GM21381 (cell line): ENCODE measurements at regions not wholly inside any gene's neighbourhood (a gene's known extent, or its start where the extent isn't known, plus 50 kb on each side); places are given as distances from the start of the nearest gene placed in this dataset.
"Not testable (repeated sequence)": the region's sequence is repeated elsewhere in the genome, so short reads cannot be mapped to it uniquely, and the experiment has no call there.

ENCODE experiments used
- ATAC-seq: cut with Tn5 transposase; IDR thresholded peaks from one replicate; pipeline ENCODE4 v1.9.1; 2021; ENCODE audit warnings: mild to moderate bottlenecking, moderate library complexity; ENCODE audit not compliant: unreplicated experiment

- not testable (repeated sequence) for ATAC-seq
Observed at GRCh38 chr15:22238959-22239805, 158.9 kb downstream of the OR4M2 start.

GRCh38 chr15:22239806-22240180, 159.5 kb downstream of the OR4M2 start:
- no peak for ATAC-seq

GRCh38 chr15:22240403-22240802, 160.1 kb downstream of the OR4M2 start:
- ATAC-seq, result no peak

DNA sequence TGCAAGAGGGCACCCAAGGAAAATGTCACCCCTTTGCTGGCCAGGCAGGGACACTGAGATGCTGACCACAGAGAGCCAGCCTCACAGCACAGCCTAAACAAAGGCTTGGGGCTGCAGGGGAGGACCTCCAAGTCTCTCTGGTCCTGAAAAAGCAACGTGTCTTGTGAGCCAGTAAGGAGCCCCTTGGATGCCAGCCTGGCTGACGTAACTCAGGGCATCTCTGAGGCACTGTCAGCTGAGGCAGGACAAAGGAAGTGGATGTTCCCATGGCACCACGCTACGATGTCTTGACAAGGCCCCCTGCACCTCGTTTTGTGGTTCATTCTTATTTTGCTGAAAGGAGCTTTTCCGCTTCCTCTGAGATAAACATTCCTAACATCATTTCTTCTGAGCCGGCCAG, 160.7 kb downstream of the OR4M2 start:
- no peak for ATAC-seq

DNA sequence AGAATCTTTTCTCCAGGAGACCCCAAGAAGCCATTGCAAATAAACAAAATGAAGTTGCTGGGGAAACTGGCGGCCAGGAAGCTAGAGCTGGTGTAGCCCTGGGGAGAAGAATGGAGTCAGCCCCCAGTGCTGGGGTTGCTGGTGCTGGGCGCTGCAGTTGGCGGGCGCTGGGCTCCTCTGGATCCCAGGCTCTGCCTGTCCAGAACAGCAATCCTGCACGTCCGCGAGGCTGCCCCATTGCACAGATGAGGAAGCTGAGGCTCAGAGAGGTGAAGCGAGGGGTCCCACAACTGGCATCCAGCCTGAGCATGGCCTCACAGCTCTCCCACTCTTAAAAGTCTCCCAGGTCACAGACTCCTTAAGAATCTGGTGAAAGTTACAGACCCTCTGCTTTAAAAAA, 161.1 kb downstream of the OR4M2 start:
- no peak for ATAC-seq

DNA sequence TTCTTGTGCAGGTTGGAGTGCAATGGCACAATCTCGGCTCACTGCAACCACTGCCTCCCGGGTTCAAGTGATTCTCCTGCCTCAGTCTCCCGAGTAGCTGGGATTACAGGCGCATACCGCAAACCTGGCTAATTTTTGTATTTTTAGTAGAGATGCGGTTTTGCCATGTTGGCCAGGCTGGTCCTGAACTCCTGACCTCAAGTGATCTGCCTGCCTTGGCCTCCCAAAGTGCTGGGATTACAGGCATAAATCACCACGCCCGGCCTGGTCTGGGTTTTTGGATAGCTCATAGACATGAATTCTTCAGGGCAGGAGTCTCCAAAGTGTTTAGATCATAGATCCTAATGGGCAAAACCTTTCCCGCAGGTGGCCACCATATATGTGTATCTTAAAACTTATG, 162.0 kb downstream of the OR4M2 start:
- ATAC-seq, result not testable (repeated sequence)

DNA sequence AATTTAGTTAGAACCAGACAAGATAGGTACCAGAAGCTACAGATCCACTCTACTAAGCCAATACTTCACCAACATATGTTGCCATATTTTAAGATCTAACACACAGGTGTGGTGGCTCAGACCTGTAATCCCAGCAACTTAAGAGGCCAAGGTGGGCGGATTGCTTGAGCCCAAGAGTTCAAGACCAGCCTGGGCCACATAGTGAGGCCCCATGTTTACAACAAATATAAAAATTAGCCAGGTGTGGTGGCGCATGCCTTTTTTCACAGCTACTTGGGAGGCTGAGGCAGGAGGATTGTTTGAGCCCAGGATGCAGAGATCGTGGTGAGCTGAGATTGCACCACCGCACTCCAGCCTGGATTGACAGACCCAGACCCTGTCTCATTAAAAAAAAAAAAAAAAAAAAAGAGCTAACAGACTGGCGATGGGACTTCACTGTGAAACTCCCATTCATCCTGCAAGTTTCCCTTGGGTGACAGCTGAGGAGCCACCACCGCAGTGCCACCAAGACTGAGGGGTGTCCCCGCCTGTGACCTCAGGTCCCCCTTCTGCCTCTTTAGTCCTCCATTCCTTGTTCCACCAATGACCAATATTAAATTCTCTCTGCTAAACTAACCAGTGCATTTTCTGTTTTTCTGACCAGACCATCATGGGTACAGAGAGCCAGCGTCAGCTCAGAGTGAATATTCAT, 163.3 kb downstream of the OR4M2 start:
- no peak for ATAC-seq

DNA sequence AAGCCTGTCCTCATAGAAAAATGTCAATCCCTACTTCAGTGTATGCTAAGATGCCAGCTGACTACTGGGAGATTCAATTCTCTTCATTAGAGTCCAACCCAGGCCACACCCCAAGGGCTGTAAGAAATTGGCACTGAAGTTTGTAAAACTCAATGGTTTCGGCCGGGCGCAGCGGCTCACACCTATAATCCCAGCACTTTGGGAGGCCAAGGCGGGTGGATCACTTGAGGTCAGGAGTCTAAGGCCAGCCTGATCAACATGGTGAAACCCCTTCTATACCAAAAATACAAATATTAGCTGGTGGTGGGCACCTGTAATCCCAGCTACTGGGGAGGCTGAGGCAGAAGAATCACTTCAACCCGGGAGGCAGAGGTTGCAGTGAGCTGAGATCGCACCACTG, 169.2 kb downstream of the OR4M2 start:
- not testable (repeated sequence) for ATAC-seq

DNA sequence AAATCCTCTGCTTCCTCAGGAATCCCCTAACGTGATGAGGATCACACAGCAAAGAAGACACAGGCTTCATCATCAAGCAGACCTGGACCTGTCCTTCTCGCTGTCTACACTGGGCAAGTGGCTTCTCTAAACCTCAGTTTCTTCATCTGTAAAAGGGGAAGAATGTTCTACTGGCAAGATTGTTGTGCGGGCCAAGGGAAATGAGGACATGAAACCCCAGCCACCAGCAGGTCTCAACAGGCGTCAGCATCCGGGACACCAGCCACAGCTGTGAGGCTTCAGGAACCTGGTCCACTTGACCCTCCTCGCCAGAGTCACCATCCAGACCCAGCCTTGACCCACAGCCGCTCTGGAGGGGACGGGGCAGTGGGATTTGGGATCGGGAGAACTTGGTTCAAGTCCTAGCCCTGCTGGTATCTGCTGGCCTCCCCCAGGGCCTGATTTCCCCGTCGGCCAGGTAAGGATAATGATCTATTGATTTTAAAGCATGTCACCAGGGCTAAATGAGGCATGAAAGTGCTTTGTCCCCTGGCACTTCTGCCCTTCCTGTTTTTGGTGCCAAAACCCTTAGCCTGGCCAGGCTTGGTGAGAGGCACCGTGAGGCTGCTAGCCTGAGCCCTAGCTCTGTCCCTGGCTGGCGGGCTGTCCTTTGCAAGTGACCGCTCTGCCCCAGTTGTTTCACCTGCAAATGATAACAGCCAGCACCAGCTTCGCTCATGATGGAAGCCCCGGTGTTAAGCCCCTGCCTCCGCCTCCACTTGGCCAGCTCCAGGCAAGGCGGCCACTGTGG, 170.4 kb downstream of the OR4M2 start:
- not testable (repeated sequence) for ATAC-seq

- no peak for ATAC-seq
Observed at GRCh38 chr15:22251422-22251821, 171.1 kb downstream of the OR4M2 start.

GRCh38 chr15:22252047-22252446, 171.7 kb downstream of the OR4M2 start:
- not testable (repeated sequence) for ATAC-seq

- not testable (repeated sequence) for ATAC-seq
Observed at GRCh38 chr15:22252521-22252920, 172.2 kb downstream of the OR4M2 start.

- not testable (repeated sequence) for ATAC-seq
Observed at GRCh38 chr15:22253002-22253675, 172.8 kb downstream of the OR4M2 start.

- no peak for ATAC-seq
Observed at GRCh38 chr15:22253676-22254408, 173.5 kb downstream of the OR4M2 start.

GRCh38 chr15:22254409-22255045, 174.2 kb downstream of the OR4M2 start:
- ATAC-seq, result not testable (repeated sequence)

DNA sequence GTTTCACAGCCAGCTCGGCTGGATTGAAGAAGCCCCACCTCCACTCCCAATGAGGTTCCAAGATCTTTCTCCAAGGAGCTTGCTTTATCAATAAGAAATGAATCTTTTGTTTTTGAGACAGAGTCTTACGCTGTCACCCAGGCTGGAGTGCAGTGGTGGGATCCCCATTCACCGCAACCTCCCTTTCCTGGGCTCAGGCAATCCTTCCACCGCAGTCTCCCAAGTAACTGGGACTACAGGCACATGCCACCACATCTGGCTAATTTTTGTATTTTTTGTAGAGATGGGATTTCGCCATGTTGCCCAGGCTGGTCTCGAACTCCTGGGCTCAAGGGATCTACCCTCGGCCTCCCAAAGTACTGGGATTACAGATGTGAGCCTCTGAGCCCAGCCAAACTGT, 175.3 kb downstream of the OR4M2 start:
- not testable (repeated sequence) for ATAC-seq

DNA sequence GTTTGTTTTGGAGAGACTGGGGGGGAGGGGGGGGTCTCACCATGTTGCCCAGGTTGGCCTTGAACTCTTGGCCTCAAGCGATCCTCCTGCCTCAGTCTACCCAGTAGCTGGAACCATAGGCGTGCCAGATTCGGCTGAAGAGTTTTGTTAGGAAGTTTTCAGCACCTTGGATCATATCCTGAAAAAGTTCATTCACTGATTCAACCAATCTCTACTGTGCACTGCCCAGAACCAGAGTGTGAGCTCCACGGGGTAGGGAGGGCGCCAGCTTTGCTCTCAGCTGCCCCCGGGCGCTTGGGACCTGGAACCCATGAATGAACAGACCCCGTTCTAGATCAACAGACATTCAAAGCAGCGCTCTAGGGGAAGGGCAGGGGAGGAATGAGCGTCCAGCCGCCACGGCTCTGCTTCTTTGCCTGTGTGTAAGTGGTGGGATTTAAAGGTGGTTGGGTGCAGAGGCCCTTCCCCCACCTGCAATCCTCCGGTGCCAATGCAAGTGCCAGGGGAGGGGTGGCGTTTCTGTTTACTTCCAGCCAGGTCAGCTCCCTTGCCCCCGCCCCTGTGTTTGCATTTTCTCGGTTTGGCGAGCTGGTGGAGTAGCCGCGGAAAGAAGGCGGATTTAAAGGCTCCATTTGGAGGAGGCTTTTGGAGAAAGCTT, 176.2 kb downstream of the OR4M2 start:
- not testable (repeated sequence) for ATAC-seq

DNA sequence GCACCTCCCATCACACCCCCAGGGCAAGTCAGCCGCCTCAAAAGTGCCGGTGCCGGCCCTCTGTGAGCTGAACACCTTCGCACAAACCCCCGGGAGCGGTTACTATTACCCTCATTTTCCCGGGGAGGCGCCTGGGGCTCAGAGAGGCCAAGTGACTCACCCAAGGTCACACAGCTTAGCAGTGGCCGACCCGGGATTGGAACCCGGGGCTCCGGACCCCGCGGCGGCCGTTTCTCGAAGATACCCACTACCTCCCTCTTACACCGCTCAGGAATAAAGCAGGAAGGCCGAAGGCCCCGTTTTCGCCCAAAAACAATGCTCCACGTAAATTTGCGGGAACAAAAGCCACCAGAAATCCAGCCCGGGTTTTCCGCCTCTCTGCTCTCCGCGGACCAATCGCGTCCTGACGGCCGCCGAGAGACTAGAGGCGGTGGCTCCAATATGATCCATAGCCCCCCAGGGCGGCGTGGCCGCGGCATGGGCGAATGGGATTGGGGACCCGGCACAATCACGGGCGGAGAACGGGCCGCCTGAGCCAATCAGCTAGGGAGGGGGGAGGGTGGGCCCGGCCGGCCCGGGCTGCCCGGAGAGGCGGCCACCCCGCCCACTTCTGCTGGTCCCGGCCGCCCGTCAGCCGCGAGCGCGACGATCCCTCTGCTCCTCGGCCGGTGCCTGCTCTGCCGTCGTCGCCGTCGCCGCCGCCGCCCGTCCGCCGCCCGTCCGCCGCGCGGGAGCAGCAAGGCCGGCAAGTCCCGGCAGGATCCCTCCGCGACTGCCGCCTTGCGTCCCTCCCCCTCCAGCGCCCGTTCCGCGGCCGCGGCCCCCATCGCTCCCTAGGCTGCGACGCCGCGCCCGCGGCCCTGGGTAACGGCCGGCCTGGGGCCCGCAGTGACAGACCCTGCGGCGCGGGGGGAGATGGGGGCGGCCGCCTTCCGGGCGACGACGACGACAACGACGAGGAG, 177.0 kb downstream of the OR4M2 start:
- no peak for ATAC-seq
